ENCODE measurements at regions not wholly inside any gene's neighbourhood (a gene's known extent, or its start where the extent isn't known, plus 50 kb on each side); places are given as distances from the start of the nearest gene placed in this dataset.

- no peak overlapping the region for H3K27ac Mint-ChIP-seq
- no peak for TF ChIP-seq CTCF (IDR thresholded peaks at IDR 0.05)
- no peak overlapping the region for H3K4me3 Mint-ChIP-seq
Observed at GRCh38 chr9:103730866-103731265, 363.2 kb upstream of the SMC2 start.

GRCh38 chr9:103731541-103731940, 362.6 kb upstream of the SMC2 start:
- Mint-ChIP-seq H3K9me3 (peaks cover 28% of the 10 kb centered on the region), H3K27ac (no peak overlapping the region)

More at GRCh38 chr9:103730866-103731265, 363.2 kb upstream of the SMC2 start:
- Mint-ChIP-seq H3K27me3 (ENCODE audit: insufficient read depth) (no peaks in the 10 kb centered on the region), H3K36me3 (ENCODE audit: low read depth) (no peaks in the 10 kb centered on the region), H3K9me3 (peaks cover 28% of the 10 kb centered on the region), H3K4me1 (ENCODE audit: low read depth) (no peaks in the 10 kb centered on the region)
- no peak for DNase-seq

GRCh38 chr9:103734471-103734870, 359.6 kb upstream of the SMC2 start:
- no peak for TF ChIP-seq CTCF (IDR thresholded peaks at IDR 0.05)
- Mint-ChIP-seq H3K9me3 (peaks cover 19% of the 10 kb centered on the region), H3K4me3 (no peak overlapping the region), H3K36me3 (ENCODE audit: low read depth) (no peaks in the 10 kb centered on the region), H3K27me3 (ENCODE audit: insufficient read depth) (no peaks in the 10 kb centered on the region), H3K27ac (no peak overlapping the region), H3K4me1 (ENCODE audit: low read depth) (no peaks in the 10 kb centered on the region)
- DNase-seq: no peak

More at GRCh38 chr9:103731541-103731940, 362.6 kb upstream of the SMC2 start:
- no peak for DNase-seq
- H3K27me3 Mint-ChIP-seq (ENCODE audit: insufficient read depth): no peaks in the 10 kb centered on the region
- H3K4me1 Mint-ChIP-seq (ENCODE audit: low read depth): no peaks in the 10 kb centered on the region
- no peak for TF ChIP-seq CTCF (IDR thresholded peaks at IDR 0.05)
- H3K36me3 Mint-ChIP-seq (ENCODE audit: low read depth): no peaks in the 10 kb centered on the region
- no peak overlapping the region for H3K4me3 Mint-ChIP-seq

- Mint-ChIP-seq H3K4me1 (ENCODE audit: low read depth) (no peaks in the 10 kb centered on the region), H3K27ac (no peak overlapping the region), H3K4me3 (no peak overlapping the region), H3K9me3 (peaks cover 27% of the 10 kb centered on the region), H3K27me3 (ENCODE audit: insufficient read depth) (no peaks in the 10 kb centered on the region), H3K36me3 (ENCODE audit: low read depth) (no peaks in the 10 kb centered on the region)
- DNase-seq: no peak
- TF ChIP-seq CTCF (IDR thresholded peaks at IDR 0.05): no peak
Observed at GRCh38 chr9:103755441-103755840, 338.7 kb upstream of the SMC2 start.

- peaks cover 33% of the 10 kb centered on the region for H3K9me3 Mint-ChIP-seq
- no peak for TF ChIP-seq CTCF (IDR thresholded peaks at IDR 0.05)
- no peaks in the 10 kb centered on the region for H3K27me3 Mint-ChIP-seq (ENCODE audit: insufficient read depth)
- H3K36me3 Mint-ChIP-seq (ENCODE audit: low read depth): no peaks in the 10 kb centered on the region
- no peaks in the 10 kb centered on the region for H3K4me1 Mint-ChIP-seq (ENCODE audit: low read depth)
- no peak for DNase-seq
- no peak overlapping the region for H3K27ac Mint-ChIP-seq
- no peak overlapping the region for H3K4me3 Mint-ChIP-seq
Observed at GRCh38 chr9:103755986-103756385, 338.1 kb upstream of the SMC2 start.

GRCh38 chr9:103757062-103757461, 337.0 kb upstream of the SMC2 start:
- no peak for DNase-seq
- Mint-ChIP-seq H3K36me3 (ENCODE audit: low read depth) (no peaks in the 10 kb centered on the region), H3K27ac (no peak overlapping the region), H3K9me3 (peaks cover 33% of the 10 kb centered on the region), H3K4me3 (no peak overlapping the region), H3K4me1 (ENCODE audit: low read depth) (no peaks in the 10 kb centered on the region), H3K27me3 (ENCODE audit: insufficient read depth) (no peaks in the 10 kb centered on the region)
- TF ChIP-seq CTCF (IDR thresholded peaks at IDR 0.05): no peak
